ENCODE measurements at regions not wholly inside any gene's neighbourhood (a gene's known extent, or its start where the extent isn't known, plus 50 kb on each side); places are given as distances from the start of the nearest gene placed in this dataset.
A peak's percentile ranks its signal among the peaks of the same experiment; 100 is the strongest.
"Not testable (repeated sequence)": the region's sequence is repeated elsewhere in the genome, so short reads cannot be mapped to it uniquely, and the experiment has no call there.

GRCh38 chr12:116327992-116328391, 50.5 kb upstream of the MED13L start:
- DNase-seq, result not testable (repeated sequence)

GRCh38 chr12:116331876-116332275, 54.4 kb upstream of the MED13L start:
- peak; percentile 88 for DNase-seq

- no peak for DNase-seq
Observed at GRCh38 chr12:116332705-116333380, 55.4 kb upstream of the MED13L start.

GRCh38 chr12:116333402-116333801, 55.9 kb upstream of the MED13L start:
- peak; percentile 23 for DNase-seq

GRCh38 chr12:116336542-116337065, 59.1 kb upstream of the MED13L start:
- DNase-seq, result peak; percentile 100

- DNase-seq, result no peak
Observed at GRCh38 chr12:116337312-116337711, 59.8 kb upstream of the MED13L start.

GRCh38 chr12:116338064-116338846, 60.8 kb upstream of the MED13L start:
- DNase-seq, result peak; percentile 44

GRCh38 chr12:116339062-116339461, 61.6 kb upstream of the MED13L start:
- peak; percentile 53 for DNase-seq

- peak; percentile 91 for DNase-seq
Observed at GRCh38 chr12:116339800-116340371, 62.4 kb upstream of the MED13L start.

- no peak for DNase-seq
Observed at GRCh38 chr12:116343331-116343884, 65.9 kb upstream of the MED13L start.

- no peak for DNase-seq
Observed at GRCh38 chr12:116346222-116346621, 68.7 kb upstream of the MED13L start.

GRCh38 chr12:116346741-116347140, 69.2 kb upstream of the MED13L start:
- no peak for DNase-seq

GRCh38 chr12:116347265-116347664, 69.8 kb upstream of the MED13L start:
- no peak for DNase-seq

GRCh38 chr12:116352315-116352835, 74.9 kb upstream of the MED13L start:
- DNase-seq, result no peak

- DNase-seq, result no peak
Observed at GRCh38 chr12:116353958-116354357, 76.5 kb upstream of the MED13L start.

GRCh38 chr12:116354534-116354933, 77.0 kb upstream of the MED13L start:
- DNase-seq, result no peak

GRCh38 chr12:116354950-116355783, 77.7 kb upstream of the MED13L start:
- DNase-seq, result no peak

- no peak for DNase-seq
Observed at GRCh38 chr12:116358536-116358892, 81.0 kb upstream of the MED13L start.

- peak; percentile 89 for DNase-seq
Observed at GRCh38 chr12:116358893-116359761, 81.6 kb upstream of the MED13L start.

- DNase-seq, result peak; percentile 84
Observed at GRCh38 chr12:116360579-116361413, 83.3 kb upstream of the MED13L start.

All from inflammatory macrophage treated with lipopolysaccharide for 4 hours (primary cell).